ENCODE measurements at regions not wholly inside any gene's neighbourhood (a gene's known extent, or its start where the extent isn't known, plus 50 kb on each side); places are given as distances from the start of the nearest gene placed in this dataset.
"Not testable (repeated sequence)": the region's sequence is repeated elsewhere in the genome, so short reads cannot be mapped to it uniquely, and the experiment has no call there.

GRCh38 chr14:105621479-105622328 lies 95.3 kb downstream of the TMEM121 start:
- not testable (repeated sequence) for DNase-seq

- DNase-seq, result no peak
Measured at GRCh38 chr14:105622329-105622955, 96.1 kb downstream of the TMEM121 start.

- not testable (repeated sequence) for DNase-seq
Measured at GRCh38 chr14:105623178-105623577, 96.8 kb downstream of the TMEM121 start.

- not testable (repeated sequence) for DNase-seq
Measured at GRCh38 chr14:105624346-105624745, 98.0 kb downstream of the TMEM121 start.

- DNase-seq, result not testable (repeated sequence)
Measured at GRCh38 chr14:105624749-105625434, 98.5 kb downstream of the TMEM121 start.

GRCh38 chr14:105625448-105625847 lies 99.1 kb downstream of the TMEM121 start:
- not testable (repeated sequence) for DNase-seq

GRCh38 chr14:105626111-105626510 lies 99.7 kb downstream of the TMEM121 start:
- not testable (repeated sequence) for DNase-seq

GRCh38 chr14:105626651-105627050 lies 100.3 kb downstream of the TMEM121 start:
- DNase-seq, result not testable (repeated sequence)

- not testable (repeated sequence) for DNase-seq
Measured at GRCh38 chr14:105627287-105627686, 100.9 kb downstream of the TMEM121 start.

GRCh38 chr14:105627701-105628100 lies 101.3 kb downstream of the TMEM121 start:
- no peak for DNase-seq

- DNase-seq, result not testable (repeated sequence)
Measured at GRCh38 chr14:105628126-105628525, 101.7 kb downstream of the TMEM121 start.

GRCh38 chr14:105628531-105629067 lies 102.2 kb downstream of the TMEM121 start:
- DNase-seq, result not testable (repeated sequence)

GRCh38 chr14:105629091-105629885 lies 102.9 kb downstream of the TMEM121 start:
- DNase-seq, result not testable (repeated sequence)

- no peak for DNase-seq
Measured at GRCh38 chr14:105629886-105630215, 103.5 kb downstream of the TMEM121 start.

- not testable (repeated sequence) for DNase-seq
Measured at GRCh38 chr14:105630293-105630934, 104.0 kb downstream of the TMEM121 start.

GRCh38 chr14:105630935-105631779 lies 104.8 kb downstream of the TMEM121 start:
- not testable (repeated sequence) for DNase-seq

GRCh38 chr14:105632010-105632409 lies 105.6 kb downstream of the TMEM121 start:
- no peak for DNase-seq

- not testable (repeated sequence) for DNase-seq
Measured at GRCh38 chr14:105633596-105633995, 107.2 kb downstream of the TMEM121 start.

GRCh38 chr14:105635560-105635959 lies 109.2 kb downstream of the TMEM121 start:
- no peak for DNase-seq
